ENCODE measurements at regions not wholly inside any gene's neighbourhood (a gene's known extent, or its start where the extent isn't known, plus 50 kb on each side); places are given as distances from the start of the nearest gene placed in this dataset.

DNA sequence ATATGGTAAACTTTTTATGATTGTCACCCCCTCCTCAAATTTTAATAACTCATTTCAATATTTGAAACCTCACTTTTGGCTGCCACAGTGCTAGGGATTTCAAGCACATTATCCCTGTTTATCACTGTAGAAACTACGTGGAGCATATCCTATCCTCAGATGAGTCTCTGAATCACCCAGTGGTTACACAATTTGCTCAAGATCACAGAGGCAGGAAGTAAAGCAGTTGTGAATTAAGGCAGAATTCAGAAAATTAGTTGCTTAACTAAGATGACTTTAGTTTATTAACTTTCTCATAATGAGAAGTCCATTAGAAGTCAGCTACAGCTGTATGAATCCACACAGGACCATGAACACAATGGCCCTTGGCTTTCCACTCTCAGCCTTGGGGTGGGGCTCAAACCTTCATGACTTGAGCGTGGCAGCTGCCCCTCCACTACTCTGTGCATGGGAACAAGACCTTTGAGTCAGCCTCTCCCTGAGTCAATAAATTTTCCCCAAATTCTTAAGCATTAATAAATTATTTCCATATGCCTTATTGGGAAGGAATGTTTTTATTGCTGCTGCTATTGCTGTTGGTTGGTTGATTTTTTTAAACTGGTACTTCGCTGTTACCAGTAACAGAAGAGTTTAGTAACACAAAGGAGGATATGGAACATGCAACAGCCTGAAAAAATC lies 369.0 kb downstream of the CBLN2 start:
- no peak for DNase-seq

DNA sequence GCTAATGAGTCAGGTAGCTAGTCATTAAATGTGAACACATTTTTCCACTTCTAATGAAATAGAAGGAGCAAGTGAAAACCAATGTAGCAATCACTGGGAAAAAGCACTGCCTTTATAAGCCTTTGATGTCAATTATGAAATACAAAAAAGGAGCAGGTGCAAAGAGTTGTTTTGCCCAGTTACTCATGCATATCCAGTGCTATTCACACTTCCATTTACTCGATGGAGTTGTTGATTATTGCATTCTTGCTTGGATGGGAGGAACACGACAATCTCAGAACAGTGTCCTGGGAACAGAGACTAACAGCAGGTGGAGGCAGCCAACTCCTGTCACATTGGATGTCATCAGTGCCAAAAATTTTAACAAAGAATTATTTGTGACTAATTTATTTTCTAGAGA lies 372.5 kb downstream of the CBLN2 start:
- no peak for DNase-seq

DNA sequence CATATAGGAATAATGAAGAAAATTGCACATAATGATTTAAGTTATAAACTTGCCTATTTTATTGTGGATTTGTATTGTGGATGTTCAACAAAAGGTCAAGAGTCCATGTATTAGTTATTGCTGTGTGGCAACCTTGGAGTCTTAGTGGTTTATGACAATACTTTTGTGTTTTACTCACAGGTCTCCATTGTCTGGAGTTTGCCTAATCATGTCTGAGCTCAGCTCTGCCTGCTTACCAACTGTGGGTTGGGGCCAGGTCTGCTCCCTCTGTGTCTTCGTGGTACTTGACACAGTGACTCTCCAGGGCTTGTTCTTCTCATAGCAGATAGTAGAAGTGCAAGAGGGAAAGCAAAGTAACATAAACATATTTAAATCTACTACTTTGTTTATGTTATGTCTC lies 382.5 kb downstream of the CBLN2 start:
- DNase-seq: no peak

DNA sequence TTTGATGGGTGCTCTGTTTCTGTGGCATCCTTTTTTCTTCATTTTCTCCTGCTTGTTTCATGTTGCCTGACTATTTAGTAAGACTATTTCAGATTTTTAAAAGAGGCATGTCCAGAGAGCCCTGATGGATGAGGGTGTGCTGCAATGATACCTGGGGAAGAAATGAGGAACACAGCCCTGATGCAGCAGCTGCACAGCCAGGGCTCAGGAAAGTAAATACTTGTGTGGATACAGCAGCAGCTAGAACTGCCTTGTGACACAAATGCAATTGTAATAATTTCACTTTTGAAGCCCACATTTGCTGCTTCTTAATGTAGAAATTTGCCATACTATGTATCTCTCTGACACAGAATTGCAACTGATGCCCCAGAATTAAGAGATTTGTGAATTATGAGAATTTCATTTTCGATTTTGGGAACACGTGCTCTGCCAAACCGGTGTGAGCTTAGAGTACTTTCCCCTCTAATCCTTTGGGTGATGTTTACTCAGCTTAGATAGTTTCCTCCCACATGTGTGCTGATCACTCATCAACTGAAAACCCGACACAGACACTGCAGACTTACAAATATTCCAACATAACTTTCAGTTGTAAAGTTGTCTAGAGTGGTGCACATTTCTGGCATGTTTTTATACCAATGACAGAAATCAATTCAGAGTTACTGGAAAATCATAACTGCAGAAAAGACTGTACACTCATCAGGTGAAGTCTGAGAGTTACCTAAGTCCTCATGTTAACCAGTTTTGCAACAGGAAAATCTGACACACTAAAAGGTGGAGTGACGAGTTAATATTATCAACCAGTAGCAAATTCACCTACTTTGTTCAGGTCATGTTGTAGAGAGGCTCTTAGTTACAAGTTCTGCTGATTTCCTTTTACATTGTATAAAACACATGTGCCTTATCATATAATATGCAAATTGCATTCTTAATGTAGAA lies 383.4 kb downstream of the CBLN2 start:
- no peak for DNase-seq

GRCh38 chr18:72155327-72155726 lies 388.8 kb downstream of the CBLN2 start:
- DNase-seq: no peak

GRCh38 chr18:72154926-72155325 lies 389.2 kb downstream of the CBLN2 start:
- DNase-seq: no peak

- DNase-seq: no peak
These were observed 391.2 kb downstream of the CBLN2 start for GRCh38 chr18:72152935-72153334.

GRCh38 chr18:72147830-72148229 lies 396.3 kb downstream of the CBLN2 start:
- no peak for DNase-seq

- no peak for DNase-seq
These were observed 404.1 kb downstream of the CBLN2 start for GRCh38 chr18:72140007-72140406.

DNA sequence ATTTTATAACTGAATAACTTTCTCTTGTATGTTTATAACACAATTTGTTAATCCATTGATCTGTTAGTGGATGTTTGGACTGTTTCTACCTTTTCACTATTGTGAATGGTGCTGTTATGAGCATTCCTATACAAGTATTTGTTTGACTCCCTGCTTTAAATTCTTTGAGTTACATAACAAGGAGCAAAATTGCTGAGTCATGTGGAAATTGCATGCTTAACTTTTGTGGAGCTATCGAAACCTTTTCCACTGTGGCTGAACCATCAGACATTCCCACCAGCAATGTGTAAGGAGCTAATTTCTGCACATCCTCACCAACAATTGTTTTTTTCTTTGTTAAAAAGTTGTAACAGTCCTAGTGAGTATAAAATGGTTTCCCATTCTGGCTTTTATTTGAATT lies 415.5 kb downstream of the CBLN2 start:
- no peak for DNase-seq

DNA sequence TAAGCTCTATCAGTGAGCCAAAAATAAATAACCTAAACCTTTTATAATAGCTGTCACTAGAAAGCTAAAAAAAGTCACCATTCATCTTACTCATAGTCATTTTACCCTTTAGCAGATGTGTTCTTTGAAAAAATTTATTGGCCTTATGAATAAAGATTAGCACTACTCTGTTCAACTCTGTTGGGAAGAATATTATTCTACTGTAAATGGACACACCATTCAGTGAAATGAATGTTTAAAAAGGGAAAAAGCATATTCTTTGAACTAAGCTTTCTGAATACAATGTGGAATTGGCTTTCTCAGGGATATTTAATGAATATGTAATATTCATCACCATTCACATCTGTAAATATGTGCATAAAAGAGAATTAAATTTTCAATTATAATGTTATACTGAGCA lies 422.0 kb downstream of the CBLN2 start:
- DNase-seq: no peak

DNA sequence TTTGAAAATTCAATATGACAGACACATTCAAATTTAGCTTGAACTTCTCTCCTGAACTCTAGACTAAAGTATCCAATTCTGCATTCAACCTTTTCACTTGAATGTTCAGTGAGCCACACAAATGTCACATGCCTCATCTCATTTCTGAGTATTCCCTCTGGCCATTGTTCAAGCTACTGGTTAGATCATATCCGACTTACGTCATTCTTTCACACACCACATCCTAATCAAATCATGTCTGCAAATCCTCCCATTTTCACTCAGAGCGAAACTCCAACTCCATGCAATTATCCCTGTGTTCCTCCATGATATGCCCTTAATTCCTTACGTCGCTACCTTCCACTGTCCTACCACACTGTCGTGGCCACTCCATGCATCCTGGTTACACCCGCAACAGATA lies 425.1 kb downstream of the CBLN2 start:
- DNase-seq: no peak

- no peak for DNase-seq
These were observed 429.1 kb downstream of the CBLN2 start for GRCh38 chr18:72114801-72115594.

DNA sequence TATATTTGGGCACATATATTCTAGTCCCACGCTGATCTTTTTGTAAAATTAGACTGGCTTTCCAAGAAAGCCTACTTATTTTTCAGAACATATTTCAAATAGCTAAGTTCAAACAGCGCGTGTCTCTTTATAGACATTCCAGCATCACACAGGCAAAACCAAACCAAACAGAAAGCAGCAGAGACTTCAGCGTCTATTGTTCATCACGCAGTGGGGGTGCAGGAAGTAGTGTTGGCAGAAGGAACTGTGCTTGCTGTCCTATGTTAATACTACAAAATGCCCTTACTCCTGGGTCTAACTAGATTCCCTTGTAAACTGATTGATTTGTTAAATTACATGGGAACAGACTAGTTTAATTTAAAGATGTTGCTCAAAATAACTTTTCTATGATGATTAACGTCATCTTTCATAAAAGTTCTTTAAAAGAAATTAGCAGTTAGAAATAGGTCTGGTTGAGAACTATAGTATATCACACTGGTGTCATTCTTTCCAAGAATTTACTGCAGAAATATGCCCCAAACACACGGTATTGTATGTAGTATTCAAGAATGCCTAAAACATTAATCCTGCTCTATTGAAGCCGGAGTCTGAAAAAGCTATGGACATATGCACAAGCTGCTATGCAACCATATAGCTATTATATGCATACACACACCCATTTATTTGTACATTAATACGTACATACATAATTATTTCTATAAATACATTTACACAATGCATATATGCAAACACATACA lies 436.3 kb downstream of the CBLN2 start:
- DNase-seq: no peak

DNA sequence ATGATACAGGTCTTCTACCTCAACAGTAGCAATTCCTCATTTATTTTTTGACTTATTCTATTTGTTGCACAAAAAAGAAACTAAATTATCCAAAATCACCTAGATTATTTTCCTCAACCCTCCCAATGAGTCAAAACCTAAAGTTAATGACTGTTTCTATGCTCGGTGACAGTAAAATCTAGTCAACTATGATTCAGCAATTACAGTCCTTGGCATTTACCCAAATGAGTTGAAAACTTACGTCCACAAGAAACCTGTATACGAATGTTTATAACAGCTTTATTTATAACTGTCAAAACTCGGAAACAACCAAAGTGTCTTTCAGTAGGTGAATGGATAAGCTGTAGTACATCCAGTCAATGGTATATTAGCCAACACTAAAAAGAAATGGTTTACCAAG lies 439.3 kb downstream of the CBLN2 start:
- no peak for DNase-seq

GRCh38 chr18:72102412-72102811 lies 441.7 kb downstream of the CBLN2 start:
- no peak for DNase-seq

- no peak for DNase-seq
These were observed 443.6 kb downstream of the CBLN2 start for GRCh38 chr18:72100465-72101004.

DNA sequence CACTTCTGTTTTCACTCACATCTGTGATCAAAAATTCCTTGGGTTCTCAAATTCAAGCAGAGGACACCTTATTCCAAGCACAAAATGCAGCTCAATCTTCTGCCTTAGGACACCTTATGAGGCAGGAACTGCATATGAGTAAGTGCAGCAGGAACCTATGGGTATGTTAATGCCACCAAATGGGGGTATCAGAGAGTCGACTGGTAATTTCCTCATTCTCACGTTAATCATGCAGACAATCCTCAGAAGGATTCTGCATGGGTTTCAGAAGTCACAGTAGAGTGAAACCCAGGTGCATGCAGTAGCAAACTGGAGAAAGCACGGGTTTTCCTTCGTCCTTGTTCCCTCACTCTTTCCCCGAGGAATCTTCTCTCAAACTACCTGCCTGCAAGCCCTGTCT lies 452.8 kb downstream of the CBLN2 start:
- no peak for DNase-seq

DNA sequence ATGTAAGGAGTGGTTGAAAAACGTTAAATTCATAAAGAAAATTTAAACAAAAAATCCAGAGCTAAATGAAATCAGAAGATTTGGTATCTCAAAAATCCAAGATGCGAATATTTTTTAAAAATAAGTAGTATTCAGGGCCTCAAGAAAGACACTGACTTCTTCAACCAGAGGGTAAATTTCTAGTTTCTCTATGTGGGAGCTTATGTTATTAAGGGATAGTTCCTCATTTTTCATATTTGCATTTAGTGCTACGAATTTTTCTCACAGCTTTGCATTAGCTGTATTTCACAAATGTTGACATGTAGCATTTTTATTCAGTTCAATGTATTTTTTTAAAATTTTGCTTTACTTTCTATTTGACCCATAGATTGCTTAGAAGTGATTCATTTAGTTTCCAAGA lies 454.7 kb downstream of the CBLN2 start:
- no peak for DNase-seq

- no peak for DNase-seq
These were observed 457.7 kb downstream of the CBLN2 start for GRCh38 chr18:72086421-72086820.

DNA sequence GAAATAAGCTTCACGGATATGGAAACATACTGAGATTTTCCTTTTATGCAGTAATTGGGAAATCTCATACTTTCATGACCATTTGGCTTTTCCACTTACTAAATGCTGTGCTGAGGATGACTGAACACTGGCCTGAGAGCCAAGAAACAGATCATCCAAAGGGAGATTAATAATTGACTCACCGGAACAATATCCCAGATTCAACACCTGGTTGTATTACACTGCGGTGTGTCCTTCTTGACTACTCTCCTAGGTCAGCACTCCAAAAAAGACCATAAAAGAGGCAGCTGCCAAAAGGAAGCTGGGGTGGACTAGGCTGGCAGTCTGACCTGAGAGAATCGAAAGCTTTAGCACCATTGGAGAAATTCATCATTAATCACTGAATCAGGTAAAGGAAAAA lies 469.1 kb downstream of the CBLN2 start:
- no peak for DNase-seq

DNA sequence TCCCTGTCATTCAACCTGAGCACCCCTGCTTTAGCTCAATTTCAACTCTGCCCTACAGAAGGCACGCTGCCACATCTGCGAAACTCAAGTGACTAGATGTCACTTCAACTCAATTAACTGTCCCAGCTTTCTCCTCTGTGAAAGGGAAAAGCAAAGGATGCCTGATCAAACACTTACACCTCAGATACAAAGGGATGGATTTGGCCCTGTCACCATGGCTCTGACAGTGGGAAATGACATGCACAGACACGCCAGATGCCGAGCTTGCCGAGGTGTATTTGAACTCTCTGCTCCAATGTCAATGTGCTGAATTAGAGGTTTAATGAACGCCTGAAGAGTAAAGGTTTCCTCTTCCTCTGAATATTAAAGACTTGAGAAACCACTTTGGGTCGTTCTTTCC lies 481.1 kb downstream of the CBLN2 start:
- DNase-seq: no peak

DNA sequence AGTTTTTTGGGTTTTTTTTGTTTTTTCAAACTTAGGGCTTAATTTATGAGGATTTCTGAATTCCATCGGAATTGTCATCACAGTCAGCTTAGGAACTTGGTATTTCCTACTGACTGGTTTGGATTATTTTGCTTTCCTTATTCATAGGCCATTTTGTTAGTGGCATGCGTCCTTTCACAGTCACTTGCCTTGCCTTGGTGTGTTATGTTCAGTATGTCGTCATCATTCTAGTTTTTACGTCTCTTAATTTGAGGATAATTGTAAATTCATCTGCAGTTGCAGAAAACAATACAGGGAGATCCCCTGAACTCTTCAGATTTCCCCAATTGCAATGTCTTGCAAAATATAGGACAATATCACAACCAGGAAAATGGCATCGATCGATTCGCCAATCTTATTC lies 485.3 kb downstream of the CBLN2 start:
- no peak for DNase-seq

All from activated effector memory CD4-positive, alpha-beta T cell treated with anti-CD3 and anti-CD28 coated beads, Interleukin-2, amount 50 U/mL, for 16 hours (primary cell).